Loucy (cell line): ENCODE measurements at regions not wholly inside any gene's neighbourhood (a gene's known extent, or its start where the extent isn't known, plus 50 kb on each side); places are given as distances from the start of the nearest gene placed in this dataset.

Source experiments
- H2AFZ ChIP-seq: fragments of 200-600 bp; sonication (generic); 2 replicates; pipeline ENCODE4 v1.6.0; 2016; ENCODE audit warnings: antibody characterized with exemption, mild to moderate bottlenecking, low read length, moderate library complexity
- H3F3A ChIP-seq: fragments of 200-600 bp; 2 replicates; pipeline ENCODE4 v1.6.0; 2016; ENCODE audit warnings: antibody characterized with exemption, low read depth, mild to moderate bottlenecking
- H3K27me3 ChIP-seq: fragments of 200-600 bp; sonication (generic); 2 replicates; pipeline ENCODE4 v1.6.1; 2014; ENCODE audit warnings: low read length, mild to moderate bottlenecking; ENCODE audit not compliant: insufficient read depth, poor library complexity, severe bottlenecking
- H3K36me3 ChIP-seq: fragments of 200-600 bp; sonication (generic); 2 replicates; pipeline ENCODE4 v1.6.1; 2016; ENCODE audit warnings: low read length; ENCODE audit not compliant: insufficient read depth
- H3K4me1 ChIP-seq: fragments of 200-600 bp; sonication (generic); 2 replicates; pipeline ENCODE4 v1.5.1; 2014; ENCODE audit warnings: low read length, mild to moderate bottlenecking; ENCODE audit not compliant: insufficient read depth, poor library complexity, severe bottlenecking
- H3K4me2 ChIP-seq: fragments of 200-600 bp; sonication (generic); 2 replicates; pipeline ENCODE4 v1.6.0; 2014; ENCODE audit warnings: antibody characterized with exemption, low read length, low read depth, mild to moderate bottlenecking; ENCODE audit not compliant: poor library complexity, severe bottlenecking
- H3K4me3 ChIP-seq: fragments of 200-600 bp; sonication (generic); 2 replicates; pipeline ENCODE4 v1.5.1; 2014; ENCODE audit warnings: low read length, mild to moderate bottlenecking, mixed read lengths; ENCODE audit not compliant: poor library complexity, severe bottlenecking
- H3K79me2 ChIP-seq: fragments of 200-600 bp; sonication (generic); 2 replicates; pipeline ENCODE4 v1.6.1; 2014; ENCODE audit warnings: low read length; ENCODE audit not compliant: insufficient read depth
- H3K9ac ChIP-seq: fragments of 200-600 bp; sonication (generic); 2 replicates; pipeline ENCODE4 v1.6.0; 2014; ENCODE audit warnings: mild to moderate bottlenecking, low read depth, low read length, moderate library complexity; ENCODE audit not compliant: poor library complexity, severe bottlenecking
- H3K9me2 ChIP-seq: fragments of 200-600 bp; sonication (generic); replicated peaks from 2 replicates; pipeline ENCODE4 v1.6.1; 2016; ENCODE audit warnings: low read depth, low read length, mixed read lengths
- H3K9me3 ChIP-seq: fragments of 200-600 bp; sonication (generic); 2 replicates; pipeline ENCODE4 v1.6.1; 2014; ENCODE audit warnings: mild to moderate bottlenecking, antibody characterized with exemption, low read length, low read depth; ENCODE audit not compliant: insufficient read depth
- H4K20me1 ChIP-seq: fragments of 200-600 bp; sonication (generic); 2 replicates; pipeline ENCODE4 v1.6.0; 2014; ENCODE audit warnings: antibody characterized with exemption, low read length, mild to moderate bottlenecking; ENCODE audit not compliant: insufficient read depth, poor library complexity, severe bottlenecking
- EZH2phosphoT487 ChIP-seq: fragments of 200-600 bp; IDR thresholded peaks from 2 replicates; pipeline ENCODE4 v1.6.1; 2018; ENCODE audit warnings: antibody characterized with exemption, mild to moderate bottlenecking, moderate library complexity, borderline replicate concordance
- TF ChIP-seq, protein P1 (sequence below): fragments of 200-600 bp; sonication (generic); conservative IDR thresholded peaks from 2 replicates; pipeline ENCODE4 v1.5.1; 2014; ENCODE audit warnings: mild to moderate bottlenecking, antibody characterized with exemption, low read length

DNA sequence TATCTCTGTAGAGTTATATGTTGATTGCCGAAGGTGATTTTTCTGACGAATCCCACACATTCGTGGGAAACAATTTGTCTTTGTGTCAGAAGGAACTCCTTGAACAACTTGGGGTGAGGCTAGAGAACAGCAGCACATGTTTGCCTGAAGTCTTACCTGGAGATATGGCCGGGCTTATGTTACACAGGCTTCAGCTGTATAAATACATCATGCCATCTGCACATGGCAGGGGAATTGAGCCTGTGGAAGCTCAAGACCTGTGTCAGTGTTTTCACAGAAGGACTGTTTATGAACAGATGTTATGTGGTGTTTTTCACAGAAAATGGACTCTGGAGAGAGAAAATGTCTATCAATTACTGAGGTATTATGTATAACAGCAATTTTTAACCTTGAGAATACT, 203.6 kb upstream of the MDFIC2 start:
- H3K9ac ChIP-seq = no peak overlapping the region
- peaks cover 4% of the 10 kb centered on the region for H3K4me1 ChIP-seq

DNA sequence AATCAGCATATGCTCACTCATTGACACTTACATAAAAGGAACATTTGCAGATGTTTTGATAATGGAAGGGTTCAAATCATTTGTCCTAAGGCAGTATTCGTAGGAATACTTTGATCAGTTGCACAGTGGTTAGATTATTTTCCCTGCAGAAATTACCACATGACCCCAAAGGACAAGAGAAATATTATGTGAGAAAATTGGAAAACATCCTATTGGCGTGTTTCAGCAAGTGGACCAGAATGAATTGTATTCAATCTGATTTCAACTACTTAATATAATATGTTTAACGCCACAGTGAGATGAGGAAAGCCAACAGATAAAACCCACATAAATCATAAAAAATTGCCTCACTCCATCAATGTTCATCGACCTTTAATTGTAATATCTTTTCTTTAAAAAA, 195.0 kb upstream of the MDFIC2 start:
- H3F3A ChIP-seq = no peaks in the 10 kb centered on the region
- H3K79me2 ChIP-seq = no peaks in the 10 kb centered on the region
- no peaks in the 10 kb centered on the region for H3K9me2 ChIP-seq
- peaks cover under 1% of the 10 kb centered on the region for H3K4me1 ChIP-seq
- no peak overlapping the region for H3K4me3 ChIP-seq
- no peaks in the 10 kb centered on the region for H3K9me3 ChIP-seq
- no peaks in the 10 kb centered on the region for H3K27me3 ChIP-seq
- H3K36me3 ChIP-seq = no peaks in the 10 kb centered on the region
- no peaks in the 10 kb centered on the region for H4K20me1 ChIP-seq
- no peak overlapping the region for H3K9ac ChIP-seq
- H2AFZ ChIP-seq = no peak overlapping the region
- H3K4me2 ChIP-seq = no peak overlapping the region
- TF ChIP-seq EZH2phosphoT487 = no peak
- TF ChIP-seq, protein P1, sequence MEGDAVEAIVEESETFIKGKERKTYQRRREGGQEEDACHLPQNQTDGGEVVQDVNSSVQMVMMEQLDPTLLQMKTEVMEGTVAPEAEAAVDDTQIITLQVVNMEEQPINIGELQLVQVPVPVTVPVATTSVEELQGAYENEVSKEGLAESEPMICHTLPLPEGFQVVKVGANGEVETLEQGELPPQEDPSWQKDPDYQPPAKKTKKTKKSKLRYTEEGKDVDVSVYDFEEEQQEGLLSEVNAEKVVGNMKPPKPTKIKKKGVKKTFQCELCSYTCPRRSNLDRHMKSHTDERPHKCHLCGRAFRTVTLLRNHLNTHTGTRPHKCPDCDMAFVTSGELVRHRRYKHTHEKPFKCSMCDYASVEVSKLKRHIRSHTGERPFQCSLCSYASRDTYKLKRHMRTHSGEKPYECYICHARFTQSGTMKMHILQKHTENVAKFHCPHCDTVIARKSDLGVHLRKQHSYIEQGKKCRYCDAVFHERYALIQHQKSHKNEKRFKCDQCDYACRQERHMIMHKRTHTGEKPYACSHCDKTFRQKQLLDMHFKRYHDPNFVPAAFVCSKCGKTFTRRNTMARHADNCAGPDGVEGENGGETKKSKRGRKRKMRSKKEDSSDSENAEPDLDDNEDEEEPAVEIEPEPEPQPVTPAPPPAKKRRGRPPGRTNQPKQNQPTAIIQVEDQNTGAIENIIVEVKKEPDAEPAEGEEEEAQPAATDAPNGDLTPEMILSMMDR = no peak

More for the DNA sequence above, 203.6 kb upstream of the MDFIC2 start:
- H3K4me2 ChIP-seq = no peak overlapping the region
- TF ChIP-seq, protein P1 = no peak
- TF ChIP-seq EZH2phosphoT487 = no peak
- no peaks in the 10 kb centered on the region for H3K9me2 ChIP-seq
- no peaks in the 10 kb centered on the region for H3K79me2 ChIP-seq
- no peaks in the 10 kb centered on the region for H3K27me3 ChIP-seq
- no peaks in the 10 kb centered on the region for H3F3A ChIP-seq
- no peaks in the 10 kb centered on the region for H4K20me1 ChIP-seq
- no peak overlapping the region for H3K4me3 ChIP-seq
- no peaks in the 10 kb centered on the region for H3K9me3 ChIP-seq
- H2AFZ ChIP-seq = no peak overlapping the region; the same call in 1 of the 2 replicates
- H3K36me3 ChIP-seq = no peaks in the 10 kb centered on the region

DNA sequence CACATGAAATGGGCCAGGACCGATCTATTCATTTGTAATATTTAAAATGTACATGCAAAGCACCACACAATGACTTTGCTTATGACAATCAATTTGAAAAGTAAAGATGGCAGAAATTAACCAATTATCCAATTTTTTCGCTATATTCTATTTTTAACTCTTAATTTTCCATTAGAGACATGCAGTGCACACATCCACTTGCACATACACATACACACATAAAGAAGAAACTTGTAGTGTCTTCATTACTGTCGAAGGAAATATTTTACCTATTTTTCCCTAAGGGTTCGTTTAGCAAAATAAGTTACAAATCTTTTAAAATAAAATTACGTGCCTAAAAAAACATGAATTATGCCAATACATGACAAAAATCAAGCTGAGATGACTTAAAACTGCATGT, 194.3 kb upstream of the MDFIC2 start:
- no peaks in the 10 kb centered on the region for H3K36me3 ChIP-seq
- H3K9me2 ChIP-seq = no peaks in the 10 kb centered on the region
- no peaks in the 10 kb centered on the region for H3F3A ChIP-seq
- H3K9ac ChIP-seq = no peak overlapping the region
- no peak overlapping the region for H2AFZ ChIP-seq
- no peak overlapping the region for H3K4me2 ChIP-seq
- H3K9me3 ChIP-seq = no peaks in the 10 kb centered on the region
- peaks cover 7% of the 10 kb centered on the region for H3K4me1 ChIP-seq
- no peaks in the 10 kb centered on the region for H4K20me1 ChIP-seq
- H3K79me2 ChIP-seq = no peaks in the 10 kb centered on the region
- H3K27me3 ChIP-seq = no peaks in the 10 kb centered on the region
- TF ChIP-seq, protein P1 = no peak
- no peak for TF ChIP-seq EZH2phosphoT487
- no peak overlapping the region for H3K4me3 ChIP-seq
